ENCODE measurements at regions not wholly inside any gene's neighbourhood (a gene's known extent, or its start where the extent isn't known, plus 50 kb on each side); places are given as distances from the start of the nearest gene placed in this dataset.
"Not testable (repeated sequence)": the region's sequence is repeated elsewhere in the genome, so short reads cannot be mapped to it uniquely, and the experiment has no call there.

GRCh38 chr3:189410522-189410921, 220.7 kb upstream of the TP63 start:
- TF ChIP-seq, protein P1, sequence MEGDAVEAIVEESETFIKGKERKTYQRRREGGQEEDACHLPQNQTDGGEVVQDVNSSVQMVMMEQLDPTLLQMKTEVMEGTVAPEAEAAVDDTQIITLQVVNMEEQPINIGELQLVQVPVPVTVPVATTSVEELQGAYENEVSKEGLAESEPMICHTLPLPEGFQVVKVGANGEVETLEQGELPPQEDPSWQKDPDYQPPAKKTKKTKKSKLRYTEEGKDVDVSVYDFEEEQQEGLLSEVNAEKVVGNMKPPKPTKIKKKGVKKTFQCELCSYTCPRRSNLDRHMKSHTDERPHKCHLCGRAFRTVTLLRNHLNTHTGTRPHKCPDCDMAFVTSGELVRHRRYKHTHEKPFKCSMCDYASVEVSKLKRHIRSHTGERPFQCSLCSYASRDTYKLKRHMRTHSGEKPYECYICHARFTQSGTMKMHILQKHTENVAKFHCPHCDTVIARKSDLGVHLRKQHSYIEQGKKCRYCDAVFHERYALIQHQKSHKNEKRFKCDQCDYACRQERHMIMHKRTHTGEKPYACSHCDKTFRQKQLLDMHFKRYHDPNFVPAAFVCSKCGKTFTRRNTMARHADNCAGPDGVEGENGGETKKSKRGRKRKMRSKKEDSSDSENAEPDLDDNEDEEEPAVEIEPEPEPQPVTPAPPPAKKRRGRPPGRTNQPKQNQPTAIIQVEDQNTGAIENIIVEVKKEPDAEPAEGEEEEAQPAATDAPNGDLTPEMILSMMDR (IDR thresholded peaks at IDR 0.05; ENCODE audit: insufficient read depth, low read depth, low read length, missing control alignments): no peak
- DNase-seq (ENCODE audit: low read depth): no peak
- H3K4me3 ChIP-seq (ENCODE audit: low read depth, low read length): no peak overlapping the region

- no peak overlapping the region for H3K4me3 ChIP-seq (ENCODE audit: low read depth, low read length)
- TF ChIP-seq, protein P1 (IDR thresholded peaks at IDR 0.05; ENCODE audit: insufficient read depth, low read depth, low read length, missing control alignments): no peak
- DNase-seq (ENCODE audit: low read depth): no peak
Observed at GRCh38 chr3:189419038-189419437, 212.2 kb upstream of the TP63 start.

DNA sequence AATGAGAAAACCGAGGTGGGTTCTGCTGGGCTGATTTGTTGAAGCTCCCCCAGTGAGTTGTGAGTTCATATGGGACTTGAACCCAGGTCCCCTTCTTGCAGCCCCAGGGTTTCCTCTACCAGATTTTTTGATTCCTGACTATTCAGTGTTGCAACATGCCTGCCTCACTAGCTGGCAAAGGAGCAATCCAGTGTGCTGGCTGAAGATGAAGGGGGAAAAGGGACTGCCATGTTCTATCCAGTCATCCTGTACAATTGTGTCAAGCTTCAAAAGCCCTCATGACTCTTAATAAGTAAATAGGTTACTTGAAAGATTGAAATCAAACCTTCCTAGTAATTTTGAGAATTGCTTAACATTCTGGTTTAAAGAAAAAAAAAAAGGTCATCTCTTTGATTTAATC, 211.5 kb upstream of the TP63 start:
- no peak overlapping the region for H3K4me3 ChIP-seq (ENCODE audit: low read depth, low read length)
- DNase-seq (ENCODE audit: low read depth): no peak
- TF ChIP-seq, protein P1 (IDR thresholded peaks at IDR 0.05; ENCODE audit: insufficient read depth, low read depth, low read length, missing control alignments): no peak

- DNase-seq (ENCODE audit: low read depth): no peak
- no peak overlapping the region for H3K4me3 ChIP-seq (ENCODE audit: low read depth, low read length)
- TF ChIP-seq, protein P1 (IDR thresholded peaks at IDR 0.05; ENCODE audit: insufficient read depth, low read depth, low read length, missing control alignments): no peak
Observed at GRCh38 chr3:189424922-189425321, 206.3 kb upstream of the TP63 start.

- TF ChIP-seq, protein P1 (IDR thresholded peaks at IDR 0.05; ENCODE audit: insufficient read depth, low read depth, low read length, missing control alignments): no peak
- no peak for DNase-seq (ENCODE audit: low read depth)
- H3K4me3 ChIP-seq (ENCODE audit: low read depth, low read length): no peak overlapping the region
Observed at GRCh38 chr3:189429019-189429418, 202.2 kb upstream of the TP63 start.

GRCh38 chr3:189430166-189430565, 201.0 kb upstream of the TP63 start:
- TF ChIP-seq, protein P1 (IDR thresholded peaks at IDR 0.05; ENCODE audit: insufficient read depth, low read depth, low read length, missing control alignments): no peak
- H3K4me3 ChIP-seq (ENCODE audit: low read depth, low read length): no peak overlapping the region

DNA sequence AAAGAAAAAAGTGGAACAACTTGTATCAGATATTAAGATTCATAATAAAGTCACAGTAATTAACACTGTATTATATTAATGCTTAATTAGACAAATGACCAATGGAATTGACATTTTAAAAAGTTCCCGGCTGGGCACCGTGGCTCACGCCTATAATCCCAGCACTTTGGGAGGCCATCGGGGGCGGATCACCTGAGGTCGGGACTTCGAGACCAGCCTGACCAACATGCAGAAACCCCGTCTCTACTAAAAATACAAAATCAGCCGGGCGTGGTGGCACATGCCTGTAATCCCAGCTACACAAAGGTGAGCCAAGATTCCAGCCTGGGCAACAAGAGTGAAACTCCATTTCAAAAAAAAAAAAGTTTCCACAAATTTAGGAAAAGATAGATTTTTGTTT, 188.9 kb upstream of the TP63 start:
- DNase-seq (ENCODE audit: low read depth): not testable (repeated sequence)

More at GRCh38 chr3:189430166-189430565, 201.0 kb upstream of the TP63 start:
- no peak for DNase-seq (ENCODE audit: low read depth)

More for the DNA sequence above, 188.9 kb upstream of the TP63 start:
- not testable (repeated sequence) for H3K4me3 ChIP-seq (ENCODE audit: low read depth, low read length)
